Activated CD8-positive, alpha-beta T cell treated with anti-CD3 and anti-CD28 coated beads for 36 hours (primary cell): ENCODE measurements at regions not wholly inside any gene's neighbourhood (a gene's known extent, or its start where the extent isn't known, plus 50 kb on each side); places are given as distances from the start of the nearest gene placed in this dataset.

Experiments
- ATAC-seq: fragments of 200-7000 bp; cut with Tn5 transposase; one replicate; pipeline ENCODE4 v1.10.0; 2021; ENCODE audit warnings: mild to moderate bottlenecking, moderate library complexity
- CTCF ChIA-PET: fragments of 350-600 bp; sonication (Branson Sonifier 250); formaldehyde crosslinking; loops from one replicate; lab custom pipeline; 2021; ENCODE audit warnings: antibody characterized with exemption; lab: Charles Lee
- POLR2A ChIA-PET: fragments of 350-600 bp; sonication (Branson Sonifier 250); formaldehyde crosslinking; loops from one replicate; lab custom pipeline; 2021; ENCODE audit warnings: antibody characterized with exemption; lab: Charles Lee
- DNase-seq: peaks from one replicate; pipeline ENCODE4 v3.0.0-alpha.2; 2020
- H3K27ac Mint-ChIP-seq: one replicate; pipeline ENCODE4 v1.8.0; 2021; ENCODE audit warnings: mild to moderate bottlenecking, mixed read lengths
- H3K27me3 Mint-ChIP-seq: one replicate; pipeline ENCODE4 v1.8.0; 2021; ENCODE audit warnings: mixed read lengths
- H3K36me3 Mint-ChIP-seq: one replicate; pipeline ENCODE4 v1.8.0; 2021; ENCODE audit warnings: low read depth, mixed read lengths
- H3K4me1 Mint-ChIP-seq: one replicate; pipeline ENCODE4 v1.8.0; 2021; ENCODE audit warnings: low read depth, mixed read lengths
- H3K4me3 Mint-ChIP-seq: one replicate; pipeline ENCODE4 v1.8.0; 2021; ENCODE audit warnings: mild to moderate bottlenecking, moderate library complexity, mixed read lengths
- H3K9me3 Mint-ChIP-seq: one replicate; pipeline ENCODE4 v1.8.0; 2021; ENCODE audit warnings: mixed read lengths
- intact Hi-C: fragments of 100-400 bp; cut with micrococcal nuclease; formaldehyde crosslinking; loops from one replicate; pipeline ENCODE4 v1.10.0; 2022
- TF ChIP-seq, protein P1 (sequence below): fragments of 200-600 bp; IDR thresholded peaks from one replicate; pipeline ENCODE4 v1.8.0; 2022; ENCODE audit warnings: antibody characterized with exemption, mild to moderate bottlenecking

DNA sequence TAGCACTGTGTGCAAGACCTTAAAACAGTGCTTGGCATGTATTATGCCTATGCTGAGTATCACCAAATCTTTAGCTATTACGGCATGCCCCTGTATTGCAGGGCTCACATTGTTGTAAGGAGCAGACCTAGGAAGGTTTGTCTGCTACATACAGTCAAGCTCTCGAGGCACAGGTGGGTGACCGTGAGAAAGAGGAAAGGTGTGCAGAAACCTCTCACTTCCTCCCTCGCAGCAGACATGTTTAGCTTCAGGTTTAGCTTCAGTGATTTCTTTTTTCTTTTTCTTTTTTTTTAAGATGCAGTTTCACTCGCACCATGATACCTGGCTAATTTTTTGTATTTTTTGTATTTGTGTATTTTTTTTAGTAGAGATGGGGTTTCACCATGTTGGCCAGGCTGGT, 275.8 kb upstream of the RIOK2 start:
- Mint-ChIP-seq H3K4me3 (no peak overlapping the region), H3K27ac (no peak overlapping the region), H3K4me1 (no peaks in the 10 kb centered on the region), H3K27me3 (no peaks in the 10 kb centered on the region), H3K36me3 (no peaks in the 10 kb centered on the region), H3K9me3 (no peaks in the 10 kb centered on the region)
- TF ChIP-seq, protein P1, sequence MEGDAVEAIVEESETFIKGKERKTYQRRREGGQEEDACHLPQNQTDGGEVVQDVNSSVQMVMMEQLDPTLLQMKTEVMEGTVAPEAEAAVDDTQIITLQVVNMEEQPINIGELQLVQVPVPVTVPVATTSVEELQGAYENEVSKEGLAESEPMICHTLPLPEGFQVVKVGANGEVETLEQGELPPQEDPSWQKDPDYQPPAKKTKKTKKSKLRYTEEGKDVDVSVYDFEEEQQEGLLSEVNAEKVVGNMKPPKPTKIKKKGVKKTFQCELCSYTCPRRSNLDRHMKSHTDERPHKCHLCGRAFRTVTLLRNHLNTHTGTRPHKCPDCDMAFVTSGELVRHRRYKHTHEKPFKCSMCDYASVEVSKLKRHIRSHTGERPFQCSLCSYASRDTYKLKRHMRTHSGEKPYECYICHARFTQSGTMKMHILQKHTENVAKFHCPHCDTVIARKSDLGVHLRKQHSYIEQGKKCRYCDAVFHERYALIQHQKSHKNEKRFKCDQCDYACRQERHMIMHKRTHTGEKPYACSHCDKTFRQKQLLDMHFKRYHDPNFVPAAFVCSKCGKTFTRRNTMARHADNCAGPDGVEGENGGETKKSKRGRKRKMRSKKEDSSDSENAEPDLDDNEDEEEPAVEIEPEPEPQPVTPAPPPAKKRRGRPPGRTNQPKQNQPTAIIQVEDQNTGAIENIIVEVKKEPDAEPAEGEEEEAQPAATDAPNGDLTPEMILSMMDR: no peak
- CTCF ChIA-PET: no interaction called here
- DNase-seq: no peak
- ATAC-seq: no peak
- POLR2A ChIA-PET: no interaction called here
- intact Hi-C loops: no loop called here

DNA sequence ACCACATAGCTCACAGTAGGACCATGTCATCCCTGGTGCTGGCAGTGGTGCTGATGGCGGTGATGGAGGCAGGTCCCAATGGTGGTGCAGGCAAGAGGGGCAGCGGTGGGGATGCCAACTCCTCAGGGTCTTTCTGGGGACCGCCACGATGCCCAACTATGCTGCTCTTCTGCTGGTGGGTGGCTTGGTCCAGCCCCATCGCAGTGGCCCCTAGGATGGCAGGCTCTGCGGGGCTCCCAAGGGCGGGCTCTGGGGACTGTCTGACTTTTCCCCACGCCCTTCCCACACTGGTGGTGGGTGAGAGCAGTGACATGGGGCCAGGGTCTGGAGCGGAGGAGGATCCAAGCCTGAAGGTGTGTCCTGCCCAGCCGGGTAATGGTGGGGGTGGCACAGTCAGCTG, 288.9 kb upstream of the RIOK2 start:
- POLR2A ChIA-PET: no interaction called here

DNA sequence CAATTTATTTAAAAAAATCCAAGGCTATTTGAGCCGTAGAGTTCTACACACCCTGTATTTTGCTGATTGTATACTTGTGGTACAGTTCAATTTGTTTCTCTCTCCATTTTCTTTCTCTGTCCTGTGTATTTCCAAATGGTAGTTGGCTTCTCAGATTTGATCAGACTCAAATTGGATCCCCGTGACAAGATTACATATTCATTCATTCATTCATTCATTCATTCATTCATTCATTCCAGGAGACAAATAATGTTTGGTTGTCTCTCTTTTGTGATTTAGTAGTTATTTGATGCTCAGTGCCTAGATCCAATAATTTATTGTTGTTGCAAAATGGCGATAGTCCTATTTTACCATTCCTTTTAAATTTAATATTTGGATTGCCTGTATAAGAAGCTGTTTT, 292.8 kb upstream of the RIOK2 start:
- Mint-ChIP-seq H3K4me3 (no peak overlapping the region), H3K9me3 (no peaks in the 10 kb centered on the region), H3K36me3 (no peaks in the 10 kb centered on the region), H3K27me3 (no peaks in the 10 kb centered on the region), H3K27ac (no peak overlapping the region), H3K4me1 (no peaks in the 10 kb centered on the region)
- intact Hi-C loops: no loop called here
- POLR2A ChIA-PET: no interaction called here
- no peak for ATAC-seq
- CTCF ChIA-PET: no interaction called here
- TF ChIP-seq, protein P1: no peak
- no peak for DNase-seq

More for the DNA sequence above, 288.9 kb upstream of the RIOK2 start:
- no peaks in the 10 kb centered on the region for H3K4me1 Mint-ChIP-seq
- H3K27ac Mint-ChIP-seq: no peak overlapping the region
- DNase-seq: no peak
- H3K27me3 Mint-ChIP-seq: no peaks in the 10 kb centered on the region
- no peak for ATAC-seq
- no peaks in the 10 kb centered on the region for H3K36me3 Mint-ChIP-seq
- intact Hi-C loops: no loop called here
- CTCF ChIA-PET: no interaction called here
- TF ChIP-seq, protein P1: no peak
- no peak overlapping the region for H3K4me3 Mint-ChIP-seq
- H3K9me3 Mint-ChIP-seq: peaks cover 5% of the 10 kb centered on the region

DNA sequence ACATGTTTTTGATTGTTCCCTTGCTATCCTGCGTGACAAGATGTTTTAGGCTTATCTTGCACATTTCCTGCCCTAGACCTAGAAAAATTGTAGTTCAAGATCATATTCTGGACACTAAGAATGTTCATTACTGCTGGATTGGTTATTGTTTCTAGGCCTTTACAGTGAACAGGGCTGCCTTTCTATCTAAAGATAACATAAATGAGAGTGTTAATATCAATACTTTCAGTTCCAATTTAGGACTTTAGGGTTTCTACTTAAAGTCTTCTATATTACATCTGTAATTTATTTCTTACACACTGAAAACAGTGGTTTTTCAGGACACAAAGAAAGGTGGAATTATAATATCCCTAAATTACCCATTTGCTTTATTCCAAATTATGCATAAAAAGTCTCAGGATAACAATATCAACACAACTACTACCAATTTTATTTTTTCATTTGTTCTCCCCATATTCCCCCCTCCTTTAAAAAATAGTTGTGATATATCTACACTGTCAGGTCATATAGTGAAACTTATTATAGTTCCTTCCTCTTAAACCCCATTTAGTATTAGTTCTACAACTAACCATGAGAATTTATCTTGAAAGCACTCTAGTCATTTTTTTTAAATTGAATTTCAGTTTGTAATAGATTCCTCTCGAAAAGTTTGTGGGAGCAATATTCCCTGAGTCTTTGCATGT, 293.9 kb upstream of the RIOK2 start:
- POLR2A ChIA-PET: no interaction called here
- Mint-ChIP-seq H3K27ac (no peak overlapping the region), H3K4me1 (no peaks in the 10 kb centered on the region), H3K4me3 (no peak overlapping the region), H3K27me3 (no peaks in the 10 kb centered on the region), H3K36me3 (no peaks in the 10 kb centered on the region), H3K9me3 (no peaks in the 10 kb centered on the region)
- ATAC-seq: no peak
- no peak for DNase-seq
- intact Hi-C loops: no loop called here
- CTCF ChIA-PET: no interaction called here
- TF ChIP-seq, protein P1: no peak

GRCh38 chr5:97478483-97478882, 295.4 kb upstream of the RIOK2 start:
- no peak for DNase-seq
- Mint-ChIP-seq H3K9me3 (no peaks in the 10 kb centered on the region), H3K27ac (no peak overlapping the region), H3K4me3 (no peak overlapping the region), H3K27me3 (peaks cover 1% of the 10 kb centered on the region), H3K4me1 (no peaks in the 10 kb centered on the region), H3K36me3 (no peaks in the 10 kb centered on the region)
- TF ChIP-seq, protein P1: no peak
- intact Hi-C loops: no loop called here
- ATAC-seq: no peak
- ChIA-PET CTCF (no interaction called here), POLR2A (no interaction called here)
